ENCODE measurements at regions not wholly inside any gene's neighbourhood (a gene's known extent, or its start where the extent isn't known, plus 50 kb on each side); places are given as distances from the start of the nearest gene placed in this dataset.
"Not testable (repeated sequence)": the region's sequence is repeated elsewhere in the genome, so short reads cannot be mapped to it uniquely, and the experiment has no call there.

GRCh38 chr10:33007731-33008381 lies 49.8 kb upstream of the ITGB1 start:
- not testable (repeated sequence) for H3K9me3 ChIP-seq (ENCODE audit: control insufficient read depth, low read length); H3K36me3 ChIP-seq (ENCODE audit: control insufficient read depth, insufficient read depth, low read length)
- WGBS, 2 experiments (ENCODE audit: insufficient coverage in 2 of 2): 88 to 92% methylated on average over 3 to 7 of the region's 9 CpGs

More at GRCh38 chr10:33007731-33008381, 49.8 kb upstream of the ITGB1 start:
- H3K4me3 ChIP-seq (ENCODE audit: extremely low read depth, insufficient read depth, low read length, poor library complexity, severe bottlenecking); H3K27ac ChIP-seq (ENCODE audit: low read depth, low read length, severe bottlenecking): not testable (repeated sequence)
- H3K4me1 ChIP-seq (ENCODE audit: control insufficient read depth, insufficient read depth, low read length, poor library complexity, severe bottlenecking): peaks cover 51% of the 10 kb centered on the region

Measured in mesodermal cell (in vitro differentiated cells).